Trophoblast cell (in vitro differentiated cells and primary cell): ENCODE measurements at regions not wholly inside any gene's neighbourhood (a gene's known extent, or its start where the extent isn't known, plus 50 kb on each side); places are given as distances from the start of the nearest gene placed in this dataset.
"Not testable (repeated sequence)": the region's sequence is repeated elsewhere in the genome, so short reads cannot be mapped to it uniquely, and the experiment has no call there.

Source experiments
- DNase-seq, 2 donors: peaks; one replicate each; pipeline ENCODE4 v3.0.0-alpha.2; 2016
- H2AFZ ChIP-seq: 2 replicates; pipeline ENCODE4 v1.6.1; 2013; ENCODE audit warnings: low read length, moderate library complexity, mild to moderate bottlenecking; ENCODE audit not compliant: insufficient read depth, poor library complexity
- H2AK5ac ChIP-seq: 2 replicates; pipeline ENCODE4 v1.6.1; 2013; ENCODE audit warnings: mild to moderate bottlenecking, low read length
- H2BK120ac ChIP-seq: 2 replicates; pipeline ENCODE4 v1.6.1; 2013; ENCODE audit warnings: low read length, mild to moderate bottlenecking, moderate library complexity; ENCODE audit not compliant: insufficient read depth, poor library complexity
- H2BK12ac ChIP-seq: 2 replicates; pipeline ENCODE4 v1.6.1; 2013; ENCODE audit warnings: mild to moderate bottlenecking, low read length, moderate library complexity
- H2BK5ac ChIP-seq: 2 replicates; pipeline ENCODE4 v1.6.1; 2013; ENCODE audit warnings: low read length, low read depth, moderate library complexity, mild to moderate bottlenecking; ENCODE audit not compliant: poor library complexity
- H3K14ac ChIP-seq: 2 replicates; pipeline ENCODE4 v1.6.1; 2013; ENCODE audit warnings: mild to moderate bottlenecking, low read length
- H3K18ac ChIP-seq: 2 replicates; pipeline ENCODE4 v1.6.1; 2013; ENCODE audit warnings: mild to moderate bottlenecking, low read length
- H3K23ac ChIP-seq: 2 replicates; pipeline ENCODE4 v1.6.1; 2013; ENCODE audit warnings: low read length
- H3K27ac ChIP-seq: 2 replicates; pipeline ENCODE4 v1.5.1; 2013; ENCODE audit warnings: low read depth, mild to moderate bottlenecking, inconsistent platforms, low read length, moderate library complexity
- H3K27me3 ChIP-seq: 2 replicates; pipeline ENCODE4 v1.6.1; 2013; ENCODE audit warnings: inconsistent platforms, mild to moderate bottlenecking, low read length, moderate library complexity; ENCODE audit not compliant: insufficient read depth
- H3K36me3 ChIP-seq, 2 experiments: 1 replicate in 1 of 2; 2 replicates in 1 of 2; pipeline ENCODE4 v1.6.1; 2013; ENCODE audit warnings: low read length in 2 of 2, mild to moderate bottlenecking in 2 of 2, moderate library complexity in 1 of 2; ENCODE audit not compliant: insufficient read depth in 2 of 2, control insufficient read depth in 1 of 2
- H3K4ac ChIP-seq: 2 replicates; pipeline ENCODE4 v1.6.1; 2013; ENCODE audit warnings: low read depth, mild to moderate bottlenecking, low read length, moderate library complexity
- H3K4me1 ChIP-seq, 2 experiments: 1 replicate in 1 of 2; 2 replicates in 1 of 2; pipeline ENCODE4 v1.6.1; 2013; ENCODE audit warnings: low read length in 2 of 2, mild to moderate bottlenecking in 2 of 2, moderate library complexity in 1 of 2; ENCODE audit not compliant: insufficient read depth in 2 of 2, control insufficient read depth in 1 of 2
- H3K4me2 ChIP-seq: 2 replicates; pipeline ENCODE4 v1.6.1; 2013; ENCODE audit warnings: inconsistent platforms, mild to moderate bottlenecking, low read length, moderate library complexity
- H3K4me3 ChIP-seq: 2 replicates; pipeline ENCODE4 v1.5.1; 2013; ENCODE audit warnings: mild to moderate bottlenecking, low read depth, low read length, inconsistent platforms
- H3K79me1 ChIP-seq: one replicate; pipeline ENCODE4 v1.6.1; 2013; ENCODE audit warnings: low read length
- H3K79me2 ChIP-seq: 2 replicates; pipeline ENCODE4 v1.6.1; 2013; ENCODE audit warnings: low read length, mild to moderate bottlenecking; ENCODE audit not compliant: control insufficient read depth, insufficient read depth, poor library complexity
- H3K9ac ChIP-seq: 2 replicates; pipeline ENCODE4 v1.6.1; 2013; ENCODE audit warnings: mild to moderate bottlenecking, low read length
- H3K9me3 ChIP-seq: 2 replicates; pipeline ENCODE4 v1.6.1; 2013; ENCODE audit warnings: low read depth, mild to moderate bottlenecking, control low read depth, inconsistent platforms, low read length; ENCODE audit not compliant: insufficient read depth
- H4K12ac ChIP-seq: 2 replicates; pipeline ENCODE4 v1.6.1; 2013; ENCODE audit warnings: low read depth, mild to moderate bottlenecking, low read length, moderate library complexity
- H4K8ac ChIP-seq: 2 replicates; pipeline ENCODE4 v1.6.1; 2013; ENCODE audit warnings: low read depth, mild to moderate bottlenecking, low read length, moderate library complexity
- H4K91ac ChIP-seq: one replicate; pipeline ENCODE4 v1.6.1; 2013; ENCODE audit warnings: low read depth, mild to moderate bottlenecking, low read length, moderate library complexity
- WGBS: extraction: QIAGEN DNeasy Blood & Tissue Kit; methylation state at CpG from one replicate; pipeline ENCODE4 v1.1.7; 2013; ENCODE audit warnings: missing lambda C conversion rate; ENCODE audit not compliant: insufficient read length, insufficient coverage; ENCODE audit errors: extremely low coverage; 5-methylcytosine and 5-hydroxymethylcytosine counted together

DNA sequence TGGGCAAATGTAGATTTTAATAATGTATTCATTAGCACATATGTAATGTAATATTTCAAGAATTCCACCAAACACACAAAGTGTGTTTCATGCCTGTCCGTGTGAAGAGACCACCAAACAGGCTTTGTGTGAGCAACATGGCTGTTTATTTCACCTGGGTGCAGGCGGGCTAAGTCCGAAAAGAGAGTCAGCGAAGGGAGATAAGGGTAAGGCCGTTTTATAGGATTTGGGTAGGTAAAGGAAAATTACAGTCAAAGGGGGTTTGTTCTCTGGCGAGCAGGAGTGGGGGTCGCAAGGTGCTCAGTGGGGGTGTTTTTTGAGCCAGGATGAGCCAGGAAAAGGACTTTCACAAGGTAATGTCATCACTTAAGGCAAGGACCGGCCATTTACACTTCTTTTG is 875.8 kb downstream of the TBL1XR1 start:
- not testable (repeated sequence) for H3K79me1 ChIP-seq, H4K91ac ChIP-seq, H3K14ac ChIP-seq, H3K4me3 ChIP-seq, H2AFZ ChIP-seq, H4K8ac ChIP-seq, H2AK5ac ChIP-seq, H4K12ac ChIP-seq, H3K27me3 ChIP-seq, H2BK5ac ChIP-seq, H3K4me1 ChIP-seq, H3K36me3 ChIP-seq, H3K23ac ChIP-seq, DNase-seq, H3K4me2 ChIP-seq, H3K27ac ChIP-seq, H3K9ac ChIP-seq, H3K4ac ChIP-seq, H2BK120ac ChIP-seq, H3K79me2 ChIP-seq, H2BK12ac ChIP-seq, H3K9me3 ChIP-seq, H3K18ac ChIP-seq
- no CpG with 5 or more reads among the region's 8 CpGs for WGBS

DNA sequence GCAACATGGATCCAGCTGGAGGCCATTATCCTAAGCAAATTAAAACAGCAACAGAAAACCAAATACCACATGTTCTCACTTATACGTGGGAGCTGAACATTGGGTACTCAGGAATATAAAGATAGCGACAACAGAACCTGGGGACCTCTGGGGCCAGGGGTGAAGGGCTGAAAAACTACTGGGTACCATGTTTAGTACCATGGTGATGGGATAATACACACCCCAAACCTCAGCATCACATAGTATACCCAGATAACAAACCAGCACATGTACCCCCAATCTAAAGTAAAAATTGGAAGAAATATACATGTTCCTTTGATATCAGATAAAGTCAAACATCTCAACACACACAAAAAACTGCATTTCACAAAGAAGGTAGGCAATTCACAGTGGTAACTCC is 876.2 kb downstream of the TBL1XR1 start:
- H3K14ac ChIP-seq, result no peak overlapping the region
- no peak overlapping the region for H2BK12ac ChIP-seq
- H3K36me3 ChIP-seq, result no peaks in the 10 kb centered on the region
- no CpG with 5 or more reads among the region's 2 CpGs for WGBS
- H2AFZ ChIP-seq, result no peak overlapping the region
- H3K79me2 ChIP-seq, result no peaks in the 10 kb centered on the region
- no peak overlapping the region for H3K9ac ChIP-seq
- no peak overlapping the region for H2BK120ac ChIP-seq
- H4K8ac ChIP-seq, result no peak overlapping the region
- no peak for DNase-seq
- no peak overlapping the region for H3K27ac ChIP-seq
- H3K27me3 ChIP-seq, result no peaks in the 10 kb centered on the region
- H4K12ac ChIP-seq, result no peak overlapping the region
- H3K9me3 ChIP-seq, result no peaks in the 10 kb centered on the region
- H3K18ac ChIP-seq, result no peak overlapping the region
- H2AK5ac ChIP-seq, result no peak overlapping the region
- H3K79me1 ChIP-seq, result no peaks in the 10 kb centered on the region
- no peak overlapping the region for H3K23ac ChIP-seq
- H3K4me2 ChIP-seq, result no peak overlapping the region
- no peak overlapping the region for H4K91ac ChIP-seq
- no peak overlapping the region for H3K4ac ChIP-seq
- no peak overlapping the region for H2BK5ac ChIP-seq
- no peaks in the 10 kb centered on the region for H3K4me1 ChIP-seq
- no peak overlapping the region for H3K4me3 ChIP-seq

DNA sequence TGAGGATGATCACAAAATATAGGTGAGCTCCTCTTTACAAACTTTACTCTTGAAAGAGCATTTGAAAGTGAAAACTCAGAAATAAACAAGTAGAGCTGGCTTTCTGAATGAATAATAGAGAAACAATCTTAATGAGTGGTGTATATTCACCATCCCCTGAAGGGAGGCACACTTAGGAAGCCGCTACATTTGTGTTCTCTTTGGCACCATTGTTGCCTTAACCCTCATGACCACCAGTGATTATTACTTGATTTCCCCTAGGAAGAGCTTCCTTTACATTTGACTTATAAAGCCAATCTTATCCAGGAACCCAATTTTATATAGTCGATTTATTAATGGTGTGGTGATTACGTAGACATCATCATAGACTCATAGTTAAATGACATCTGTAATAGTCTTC is 883.9 kb downstream of the TBL1XR1 start:
- Histone ChIP-seq H3K4me1 (no peaks in the 10 kb centered on the region), H3K27me3 (no peaks in the 10 kb centered on the region), H3K79me2 (no peaks in the 10 kb centered on the region), H3K4me3 (no peak overlapping the region), H3K36me3 (no peaks in the 10 kb centered on the region), H3K14ac (no peak overlapping the region), H3K23ac (no peak overlapping the region), H2AK5ac (no peak overlapping the region), H4K8ac (no peak overlapping the region), H3K27ac (no peak overlapping the region), H3K4ac (no peak overlapping the region), H3K18ac (no peak overlapping the region), H2BK5ac (no peak overlapping the region), H3K9ac (no peak overlapping the region), H2BK12ac (no peak overlapping the region), H2BK120ac (no peak overlapping the region), H2AFZ (no peak overlapping the region), H3K4me2 (no peak overlapping the region), H3K79me1 (no peaks in the 10 kb centered on the region), H4K12ac (no peak overlapping the region), H4K91ac (no peak overlapping the region), H3K9me3 (no peaks in the 10 kb centered on the region)
- DNase-seq, result no peak
- no CpG with 5 or more reads among the region's 3 CpGs for WGBS

DNA sequence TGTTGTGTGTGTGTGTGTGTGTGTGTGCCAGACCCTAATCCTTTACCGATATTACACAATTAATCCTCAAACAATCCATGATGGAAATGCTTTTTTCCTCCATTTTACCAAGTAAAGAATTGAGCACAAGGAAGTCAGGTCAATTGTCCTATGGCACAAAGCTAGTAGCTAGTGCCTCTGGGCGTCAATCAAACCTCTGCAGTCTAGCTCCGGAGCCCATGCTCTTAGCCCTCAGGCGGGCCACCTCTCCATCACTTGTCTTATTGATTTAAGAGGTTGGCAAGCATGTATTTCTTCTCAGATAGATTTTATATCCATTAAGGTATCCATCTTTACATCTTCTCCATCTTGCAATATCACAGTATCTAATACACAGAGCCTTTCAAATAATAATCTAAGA is 886.6 kb downstream of the TBL1XR1 start:
- WGBS, result no CpG with 5 or more reads among the region's 4 CpGs
- no peak overlapping the region for H2BK5ac ChIP-seq
- no peak overlapping the region for H3K4me3 ChIP-seq
- H3K14ac ChIP-seq, result no peak overlapping the region
- no peak overlapping the region for H4K8ac ChIP-seq
- H3K9ac ChIP-seq, result no peak overlapping the region
- no peaks in the 10 kb centered on the region for H3K9me3 ChIP-seq
- H2BK12ac ChIP-seq, result no peak overlapping the region
- H3K79me2 ChIP-seq, result no peaks in the 10 kb centered on the region
- no peaks in the 10 kb centered on the region for H3K4me1 ChIP-seq
- no peaks in the 10 kb centered on the region for H3K27me3 ChIP-seq
- no peak overlapping the region for H4K12ac ChIP-seq
- H2AK5ac ChIP-seq, result no peak overlapping the region
- H3K4ac ChIP-seq, result no peak overlapping the region
- no peak overlapping the region for H2BK120ac ChIP-seq
- H2AFZ ChIP-seq, result no peak overlapping the region
- no peak overlapping the region for H3K18ac ChIP-seq
- H3K36me3 ChIP-seq, result no peaks in the 10 kb centered on the region
- no peaks in the 10 kb centered on the region for H3K79me1 ChIP-seq
- H3K27ac ChIP-seq, result no peak overlapping the region
- no peak overlapping the region for H3K4me2 ChIP-seq
- no peak overlapping the region for H4K91ac ChIP-seq
- no peak overlapping the region for H3K23ac ChIP-seq
- no peak for DNase-seq
